HepG2 (cell line): ENCODE measurements at regions not wholly inside any gene's neighbourhood (a gene's known extent, or its start where the extent isn't known, plus 50 kb on each side); places are given as distances from the start of the nearest gene placed in this dataset.

Experiments
- ATAC-seq: fragments of 200-7000 bp; cut with Tn5 transposase; 3 replicates; pipeline ENCODE4 v1.9.1; 2020; ENCODE audit warnings: mild to moderate bottlenecking, moderate library complexity
- BruUV-seq: library from RNA; stranded (reverse); fragments of 400-500 nt; replicated peaks from 2 replicates; lab custom pipeline; 2021; lab: Mats Ljungman, UMichigan
- CTCF ChIA-PET: fragments of 300-600 bp; formaldehyde crosslinking; extraction: SDS; loops from one replicate; lab custom pipeline; 2021; ENCODE audit warnings: low total read pairs, inconsistent platforms, low intra/inter-chr PET ratio; lab: Yijun Ruan, JAX
- POLR2A ChIA-PET: fragments of 350-600 bp; sonication (Branson Sonifier 250); formaldehyde crosslinking; loops from one replicate; lab custom pipeline; 2020; ENCODE audit warnings: antibody characterized with exemption, inconsistent platforms; lab: Yijun Ruan, JAX
- DNase-seq: peaks from one replicate; pipeline ENCODE4 v3.0.0-alpha.2; 2015; ENCODE audit warnings: low spot score
- FAIRE-seq: peaks from 3 replicates; lab custom pipeline; 2011; peaks lifted over from hg19 to GRCh38; lab: Jason Lieb, UNC
- H2AFZ ChIP-seq: one replicate; pipeline ENCODE4 v1.6.1; 2011; ENCODE audit warnings: low read length, inconsistent platforms
- H3K27ac ChIP-seq: fragments of 300-600 bp; 3 replicates; pipeline ENCODE4 v1.8.0; 2011; ENCODE audit warnings: mixed run types, mild to moderate bottlenecking, mixed read lengths, low read length, inconsistent platforms; ENCODE audit not compliant: insufficient read depth; ENCODE audit errors: extremely low read length
- H3K27me3 ChIP-seq, 2 experiments: fragments of 200-600 bp in 1 of 2; 2 replicates in 1 of 2; 3 replicates in 1 of 2; pipeline versions ENCODE4 v1.6.0 to v1.8.0; 2011; ENCODE audit warnings: low read length in 2 of 2, mild to moderate bottlenecking in 2 of 2, moderate library complexity in 2 of 2, inconsistent platforms in 1 of 2; ENCODE audit not compliant: insufficient read depth in 2 of 2, control insufficient read depth in 1 of 2
- H3K36me3 ChIP-seq, 2 experiments: fragments of 200-600 bp in 1 of 2; replicated peaks in 1 of 2; 2 replicates in 1 of 2; 3 replicates in 1 of 2; pipeline versions ENCODE4 v1.5.1 to v1.8.0; 2011; ENCODE audit warnings: low read length in 2 of 2, inconsistent platforms in 1 of 2; ENCODE audit not compliant: insufficient read depth in 2 of 2, control insufficient read depth in 1 of 2
- H3K4me1 ChIP-seq: 2 replicates; pipeline ENCODE4 v1.5.1; 2012; ENCODE audit warnings: low read length, inconsistent platforms; ENCODE audit not compliant: insufficient read depth
- H3K4me2 ChIP-seq: 2 replicates; pipeline ENCODE4 v1.6.0; 2011; ENCODE audit warnings: low read depth, low read length, inconsistent platforms
- H3K4me3 ChIP-seq, 3 experiments: fragments of 200-600 bp in 1 of 3; sonication (generic), shearing (Covaris generic) in 1 of 3; replicated peaks in 1 of 3; 2 replicates each; pipeline ENCODE4 v1.5.1; 2011 to 2016; ENCODE audit warnings: low read length in 3 of 3, inconsistent platforms in 2 of 3, low read depth in 2 of 3, mild to moderate bottlenecking in 2 of 3, control low read depth in 1 of 3, mixed read lengths in 1 of 3; ENCODE audit not compliant: insufficient read depth in 1 of 3
- H3K79me2 ChIP-seq: one replicate; pipeline ENCODE4 v1.6.1; 2011; ENCODE audit warnings: low read length, inconsistent platforms; ENCODE audit not compliant: insufficient read depth
- H3K9ac ChIP-seq: 2 replicates; pipeline ENCODE4 v1.6.0; 2011; ENCODE audit warnings: mild to moderate bottlenecking, low read depth, low read length, inconsistent platforms; ENCODE audit not compliant: insufficient read depth
- H3K9me3 ChIP-seq: 2 replicates; pipeline ENCODE4 v1.5.1; 2012; ENCODE audit warnings: mild to moderate bottlenecking, low read length
- H4K20me1 ChIP-seq: 2 replicates; pipeline ENCODE4 v1.6.0; 2011; ENCODE audit warnings: inconsistent platforms, mild to moderate bottlenecking, low read length, moderate library complexity; ENCODE audit not compliant: insufficient read depth
- BRD4 ChIP-seq: sonication (generic); formaldehyde crosslinking; IDR thresholded peaks from 2 replicates; pipeline ENCODE4 v1.4.0; 2020; ENCODE audit warnings: missing genetic modification reagents
- ETV5 ChIP-seq: IDR thresholded peaks from 2 replicates; pipeline ENCODE4 v1.6.1; 2018; ENCODE audit warnings: missing biosample characterization, missing genetic modification reagents, inconsistent platforms, borderline replicate concordance
- HMG20A ChIP-seq: IDR thresholded peaks from 2 replicates; pipeline ENCODE4 v1.6.1; 2016; ENCODE audit warnings: borderline replicate concordance
- LCORL ChIP-seq, 2 experiments: fragments of 450-650 bp in 1 of 2; sonication (generic) in 1 of 2; formaldehyde crosslinking in 1 of 2; IDR thresholded peaks; 2 replicates each; pipeline versions ENCODE4 v1.5.0 to v1.6.1; 2017 to 2020; ENCODE audit warnings: antibody characterized with exemption in 1 of 2, missing genetic modification reagents in 1 of 2
- PCBP2 ChIP-seq: fragments of 200-400 bp; formaldehyde crosslinking; optimal IDR thresholded peaks from 2 replicates; pipeline ENCODE3; 2018; ENCODE audit warnings: low read length, low read depth; ENCODE audit not compliant: poor library complexity, severe bottlenecking
- SOX5 ChIP-seq: IDR thresholded peaks from 2 replicates; pipeline ENCODE4 v1.6.1; 2016; ENCODE audit warnings: borderline replicate concordance
- SP4 ChIP-seq: sonication (generic); formaldehyde crosslinking; IDR thresholded peaks from 2 replicates; pipeline ENCODE4 v1.8.1; 2023; ENCODE audit warnings: mild to moderate bottlenecking, missing genetic modification reagents
- SRY ChIP-seq: sonication (generic); formaldehyde crosslinking; IDR thresholded peaks from 2 replicates; pipeline ENCODE4 v1.8.0; 2022; ENCODE audit warnings: mild to moderate bottlenecking, missing genetic modification reagents
- ZFP91 ChIP-seq: sonication (generic); formaldehyde crosslinking; IDR thresholded peaks from 2 replicates; pipeline ENCODE4 v1.9.0; 2022; ENCODE audit warnings: missing genetic modification reagents, mild to moderate bottlenecking, borderline replicate concordance
- ZFY ChIP-seq: sonication (generic); formaldehyde crosslinking; IDR thresholded peaks from 2 replicates; pipeline ENCODE4 v1.4.0; 2020; ENCODE audit warnings: missing genetic modification reagents
- ZNF572 ChIP-seq: sonication (generic); formaldehyde crosslinking; IDR thresholded peaks from 2 replicates; pipeline ENCODE4 v1.5.1; 2020; ENCODE audit warnings: mild to moderate bottlenecking, missing genetic modification reagents
- ZNF687 ChIP-seq: sonication (generic); formaldehyde crosslinking; IDR thresholded peaks from 2 replicates; pipeline ENCODE4 v1.5.1; 2020; ENCODE audit warnings: mild to moderate bottlenecking, missing genetic modification reagents, moderate library complexity
- WGBS: methylation state at CpG from one replicate; pipeline ENCODE4 v1.1.6; 2017; ENCODE audit warnings: low lambda C conversion rate; 5-methylcytosine and 5-hydroxymethylcytosine counted together
- in situ Hi-C: cut with HindIII; loops from 2 replicates; pipeline ENCODE4 v1.10.0; 2017; ENCODE audit warnings: low pct_unique_long_range_greater_than_20kb; ENCODE audit not compliant: extremely low pct_ligation_motif_present
- intact Hi-C: fragments of 100-400 bp; cut with micrococcal nuclease; formaldehyde crosslinking; loops from one replicate; pipeline ENCODE4 v1.10.0; 2022; ENCODE audit not compliant: unreplicated experiment

DNA sequence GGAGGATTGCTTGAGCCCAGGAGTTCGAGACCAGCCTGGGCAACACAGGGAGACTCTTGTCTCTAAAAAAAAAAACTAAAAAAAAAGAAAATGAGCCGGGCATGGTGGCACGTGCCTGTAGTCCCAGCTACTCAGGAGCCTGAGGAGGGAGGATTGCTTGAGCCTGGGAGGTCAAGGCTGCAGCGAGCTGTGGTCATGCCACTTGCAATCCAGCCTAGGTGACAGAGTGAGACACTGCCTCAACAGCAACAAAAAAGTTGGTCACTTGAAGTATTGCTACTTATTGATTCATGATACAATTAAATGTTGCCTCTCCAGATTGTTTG, 57.9 kb upstream of the CXADR start (continued):
- TF ChIP-seq ZNF687 (CRISPR knock-in tag) = 0 out of 2 replicates have a peak, but pooled peaks have one; percentile 5
- peak; percentile 50; the same call in 1 of the 2 replicates for TF ChIP-seq ZFP91 (CRISPR knock-in tag)
- TF ChIP-seq SRY (CRISPR knock-in tag) = 0 out of 2 replicates have a peak, but pooled peaks have one; percentile 13
- 0 out of 2 replicates have a peak, but pooled peaks have one; percentile 4 for TF ChIP-seq ZFY (CRISPR knock-in tag)
- TF ChIP-seq BRD4 (CRISPR knock-in tag) = no peak
- no peak for TF ChIP-seq LCORL (IDR thresholded peaks at IDR 0.05)
- TF ChIP-seq LCORL (CRISPR knock-in tag; IDR thresholded peaks at IDR 0.05) = peak; percentile 1; the same call in 1 of the 2 replicates

DNA sequence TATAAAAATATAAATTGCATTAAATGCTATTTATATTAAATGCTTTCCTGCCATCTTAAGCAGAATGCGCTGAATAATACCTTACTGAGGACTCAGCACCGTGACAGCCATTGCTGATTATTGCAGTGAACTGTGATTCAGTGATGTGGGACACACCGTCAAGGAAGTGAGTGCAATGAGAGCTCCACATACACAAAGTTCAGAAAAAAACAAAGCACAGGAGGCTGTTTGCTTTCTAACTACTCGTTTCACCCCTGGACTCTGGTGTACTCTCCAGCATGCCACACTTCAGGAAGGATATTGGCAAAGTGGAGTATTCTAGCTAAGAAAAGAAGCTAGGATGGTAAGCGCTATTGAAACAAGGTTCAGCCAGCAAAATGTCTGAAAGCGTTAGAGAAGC, 57.4 kb upstream of the CXADR start:
- peak; percentile 48 for FAIRE-seq
- TF ChIP-seq ZNF572 (CRISPR knock-in tag) (no peak), HMG20A (CRISPR knock-in tag) (peak; percentile 11; the same call in 1 of the 2 replicates), SOX5 (CRISPR knock-in tag) (peak; percentile 22; the same call in 1 of the 2 replicates), PCBP2 (no peak), SP4 (CRISPR knock-in tag) (no peak), ETV5 (peak; percentile 8; the same call in 1 of the 2 replicates)

More for the DNA sequence above, 57.4 kb upstream of the CXADR start:
- WGBS = 14% methylated on average over 6 of the region's 6 CpGs
- no TSS peak for BruUV-seq
- ChIA-PET POLR2A (interaction anchor here (0.6 to 2.6 kb wide), 7 partner anchors 12 to 94 kb away, joined by 3 to 18 read pairs (median 5); partner anchors contain the start of gene CXADR), CTCF (no interaction called here)
- no peak overlapping the region for H2AFZ ChIP-seq
- H3K9ac ChIP-seq = peak overlapping the region; percentile 79
- DNase-seq = peak; percentile 72
- H3K4me2 ChIP-seq = peak overlapping the region; percentile 92
- peaks cover 42% of the 10 kb centered on the region for H3K4me1 ChIP-seq
- no peaks in the 10 kb centered on the region for H3K9me3 ChIP-seq
- H3K27ac ChIP-seq = peak overlapping the region; percentile 83
- peak overlapping the region; percentile 54 to 78 (median 73) for H3K4me3 ChIP-seq
- H3K79me2 ChIP-seq = no peaks in the 10 kb centered on the region
- intact Hi-C loops = loop anchor here (1.0 kb wide), 1 partner anchor 57 kb away; no protein-coding TSS in a partner anchor
- in situ Hi-C loops = no loop called here
- no peaks in the 10 kb centered on the region for H3K36me3 ChIP-seq
- no peaks in the 10 kb centered on the region for H4K20me1 ChIP-seq
- H3K27me3 ChIP-seq = no peaks in the 10 kb centered on the region
- ATAC-seq = peak; percentile 45
